Vagina (tissue), 2 donors: ENCODE measurements at regions not wholly inside any gene's neighbourhood (a gene's known extent, or its start where the extent isn't known, plus 50 kb on each side); places are given as distances from the start of the nearest gene placed in this dataset.

Experiments used
- DNase-seq, 2 donors: peaks; one replicate each; pipeline ENCODE4 v3.0.0-alpha.2; 2017; ENCODE audit errors: extremely low spot score in 2 of 2
- H3K27ac ChIP-seq: fragments of 200-600 bp; sonication (generic); one replicate; pipeline ENCODE4 v1.5.1; 2019
- H3K27me3 ChIP-seq: fragments of 200-600 bp; sonication (generic); one replicate; pipeline ENCODE4 v1.5.1; 2019
- H3K36me3 ChIP-seq, 2 donors: fragments of 200-600 bp; sonication (generic); one replicate each; pipeline ENCODE4 v1.5.1; 2017 to 2019
- H3K4me1 ChIP-seq: fragments of 200-600 bp; sonication (generic); one replicate; pipeline ENCODE4 v1.5.1; 2019
- H3K4me3 ChIP-seq, 2 donors: fragments of 200-600 bp; sonication (generic); 1 replicate in 1 of 2; 2 replicates in 1 of 2; pipeline ENCODE4 v1.5.1; 2016 to 2019
- H3K9me3 ChIP-seq: fragments of 200-600 bp; sonication (generic); one replicate; pipeline ENCODE4 v1.5.1; 2019
- CTCF ChIP-seq, 3 experiments: fragments of 450-650 bp in 2 of 3; fragments of 200-600 bp in 1 of 3; sonication (generic) in 1 of 3; IDR thresholded peaks; one replicate each; pipeline ENCODE4 v1.5.1; 2017 to 2019; ENCODE audit warnings: antibody characterized with exemption in 3 of 3, mild to moderate bottlenecking in 2 of 3, moderate library complexity in 2 of 3
- POLR2A ChIP-seq, 2 donors: fragments of 450-650 bp; IDR thresholded peaks; one replicate each; pipeline ENCODE4 v1.6.1; 2017; ENCODE audit warnings: antibody characterized with exemption in 2 of 2, mild to moderate bottlenecking in 2 of 2, moderate library complexity in 2 of 2
- POLR2AphosphoS5 ChIP-seq, 2 donors: sonication (generic); formaldehyde crosslinking; IDR thresholded peaks; one replicate each; pipeline ENCODE4 v1.9.0; 2017; ENCODE audit warnings: antibody characterized with exemption in 2 of 2, mild to moderate bottlenecking in 2 of 2, low read depth in 1 of 2; ENCODE audit not compliant: insufficient read depth in 1 of 2
- intact Hi-C: fragments of 100-400 bp; cut with DNase I; formaldehyde crosslinking; loops from one replicate; pipeline ENCODE4 v1.15.1; 2023

DNA sequence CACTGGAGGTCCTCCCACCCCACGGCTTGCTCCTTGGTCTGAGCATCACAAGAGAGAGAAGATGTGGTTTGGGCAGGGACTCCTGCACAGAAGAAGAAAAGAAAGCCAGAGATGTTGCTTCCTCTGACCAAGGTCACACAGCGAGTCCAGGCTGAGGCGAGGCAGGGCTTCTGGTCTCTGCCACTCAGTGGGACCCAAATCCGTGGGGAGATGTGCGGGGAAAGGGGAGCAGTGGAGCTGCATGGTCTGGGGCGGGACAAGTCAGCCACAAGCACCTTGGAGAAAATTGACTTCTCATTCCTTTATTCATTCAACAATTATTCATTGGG lies 150.9 kb downstream of the C9orf50 start:
- intact Hi-C loops, result no loop called here

DNA sequence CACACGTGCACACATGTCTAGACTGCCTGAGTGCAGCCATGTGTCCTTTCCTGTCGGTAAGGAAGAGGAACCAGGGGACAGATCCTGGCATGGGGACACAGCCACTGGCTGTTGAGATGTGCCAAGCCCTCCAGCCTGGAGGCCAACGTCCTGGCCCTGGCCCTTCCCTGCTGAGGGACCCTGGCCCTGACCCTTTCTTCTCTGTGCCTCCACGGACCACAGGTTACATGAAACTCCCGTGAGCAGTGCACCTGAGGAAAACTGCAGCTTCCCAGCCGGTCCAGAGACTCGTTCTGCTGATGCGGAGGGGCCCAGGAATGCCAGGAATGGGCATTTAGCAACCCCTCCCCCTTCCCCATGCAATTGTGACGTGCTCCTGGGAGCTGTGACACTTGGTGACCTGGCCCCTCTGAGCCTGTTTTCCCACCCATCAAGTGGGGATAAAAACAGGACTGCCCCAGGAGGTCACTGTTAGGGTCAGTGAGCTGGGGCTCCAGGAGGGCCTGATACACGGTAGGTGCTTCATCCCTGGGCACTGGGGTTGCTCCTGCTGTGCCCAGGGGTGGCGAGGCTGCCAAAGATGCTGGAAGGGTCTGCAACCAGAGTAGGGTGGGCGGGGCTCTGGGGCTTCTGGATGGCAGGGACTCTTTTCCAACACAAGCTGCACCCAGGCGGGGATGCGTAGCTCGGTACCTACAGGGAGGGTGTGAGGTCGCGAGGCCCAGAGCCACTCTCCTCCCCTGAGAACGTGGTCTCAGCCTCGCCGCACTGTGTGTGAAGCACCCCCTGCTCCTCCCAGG lies 151.5 kb downstream of the C9orf50 start:
- intact Hi-C loops, result no loop called here
- Histone ChIP-seq H3K27ac (no peak overlapping the region), H3K36me3 (no peaks in the 10 kb centered on the region), H3K9me3 (no peaks in the 10 kb centered on the region), H3K4me3 (no peak overlapping the region), H3K4me1 (peaks cover 40% of the 10 kb centered on the region), H3K27me3 (no peaks in the 10 kb centered on the region)
- TF ChIP-seq POLR2A (IDR thresholded peaks at IDR 0.05), result no peak
- no peak for TF ChIP-seq POLR2AphosphoS5 (IDR thresholded peaks at IDR 0.05; ENCODE audit: insufficient read depth in 1 of 2, low read depth in 1 of 2)
- DNase-seq, result no peak

More for the DNA sequence above, 150.9 kb downstream of the C9orf50 start:
- Histone ChIP-seq H3K27me3 (no peaks in the 10 kb centered on the region), H3K36me3 (no peaks in the 10 kb centered on the region), H3K9me3 (no peaks in the 10 kb centered on the region), H3K4me3 (no peak overlapping the region), H3K27ac (no peak overlapping the region), H3K4me1 (peaks cover 39% of the 10 kb centered on the region)
- no peak for TF ChIP-seq CTCF (IDR thresholded peaks at IDR 0.05)
- TF ChIP-seq POLR2AphosphoS5 (IDR thresholded peaks at IDR 0.05; ENCODE audit: insufficient read depth in 1 of 2, low read depth in 1 of 2), result no peak
- no peak for TF ChIP-seq POLR2A (IDR thresholded peaks at IDR 0.05)
- DNase-seq, result no peak

DNA sequence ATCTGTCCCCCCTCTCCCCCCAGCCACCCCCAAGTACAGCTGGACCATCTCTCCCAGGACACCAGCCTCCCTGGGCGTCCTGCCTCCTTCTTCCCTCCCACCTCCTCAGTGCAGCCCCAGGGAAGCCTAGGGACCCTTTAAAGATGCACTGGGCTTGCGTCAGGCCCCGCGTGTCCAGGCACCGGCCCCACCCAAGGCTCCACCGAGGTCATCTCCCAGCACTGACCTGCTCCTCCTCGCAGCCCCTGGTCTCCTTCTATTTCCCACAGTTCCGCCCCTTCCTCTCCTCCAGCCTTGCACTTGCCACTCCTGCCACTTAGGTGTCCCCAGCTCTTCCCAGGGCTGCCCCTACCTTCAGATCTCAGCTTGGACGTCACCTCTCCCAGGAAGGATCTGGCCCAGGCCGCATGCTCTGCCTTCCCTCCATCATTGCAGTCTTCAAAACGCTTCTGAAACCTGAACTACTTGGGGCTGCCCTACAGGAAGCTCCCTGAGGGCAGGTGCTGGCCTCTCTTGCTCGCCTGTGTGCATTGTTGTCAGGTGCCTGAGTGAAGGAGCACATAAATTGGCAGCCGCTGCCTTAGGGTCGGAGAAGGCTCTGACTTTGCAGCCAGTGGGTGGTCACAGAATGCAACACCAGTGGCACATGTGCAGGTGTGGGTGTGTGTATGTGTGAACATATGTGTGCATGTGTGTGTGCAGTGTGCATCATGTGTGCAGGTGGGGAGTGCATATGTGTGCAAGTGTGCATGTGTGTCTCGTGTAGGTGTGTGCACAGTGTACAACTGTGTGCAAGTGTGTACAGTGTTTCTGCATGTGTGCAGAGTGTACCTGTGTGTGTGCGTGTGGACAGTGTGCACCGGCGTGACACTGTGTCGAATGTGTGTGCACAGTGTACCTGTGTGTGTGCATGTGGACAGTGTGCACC lies 152.9 kb downstream of the C9orf50 start:
- Histone ChIP-seq H3K9me3 (no peaks in the 10 kb centered on the region), H3K36me3 (no peaks in the 10 kb centered on the region), H3K4me3 (no peak overlapping the region), H3K27ac (no peak overlapping the region), H3K4me1 (peaks cover 27% of the 10 kb centered on the region), H3K27me3 (no peaks in the 10 kb centered on the region)
- TF ChIP-seq CTCF (IDR thresholded peaks at IDR 0.05), result no peak
- no peak for DNase-seq
- intact Hi-C loops, result no loop called here

GRCh38 chr9:129467004-129467588 lies 153.8 kb downstream of the C9orf50 start:
- Histone ChIP-seq H3K9me3 (no peaks in the 10 kb centered on the region), H3K36me3 (no peaks in the 10 kb centered on the region), H3K27ac (no peak overlapping the region), H3K4me1 (peaks cover 26% of the 10 kb centered on the region), H3K4me3 (no peak overlapping the region), H3K27me3 (no peaks in the 10 kb centered on the region)
- intact Hi-C loops, result no loop called here
- no peak for DNase-seq
- TF ChIP-seq POLR2A (IDR thresholded peaks at IDR 0.05) (no peak), CTCF (IDR thresholded peaks at IDR 0.05) (no peak), POLR2AphosphoS5 (IDR thresholded peaks at IDR 0.05; ENCODE audit: insufficient read depth in 1 of 2, low read depth in 1 of 2) (no peak)

- Histone ChIP-seq H3K4me3 (no peak overlapping the region), H3K27ac (peak overlapping the region; percentile 70), H3K9me3 (no peaks in the 10 kb centered on the region), H3K4me1 (peaks cover 37% of the 10 kb centered on the region), H3K27me3 (no peaks in the 10 kb centered on the region), H3K36me3 (no peaks in the 10 kb centered on the region)
- DNase-seq, result no peak
- intact Hi-C loops, result no loop called here
- TF ChIP-seq CTCF (IDR thresholded peaks at IDR 0.05) (no peak), POLR2A (IDR thresholded peaks at IDR 0.05) (no peak), POLR2AphosphoS5 (IDR thresholded peaks at IDR 0.05; ENCODE audit: insufficient read depth in 1 of 2, low read depth in 1 of 2) (no peak)
Observed at GRCh38 chr9:129465834-129466535, 154.9 kb downstream of the C9orf50 start.
